Renal cortical epithelial cell (primary cell): ENCODE measurements at regions not wholly inside any gene's neighbourhood (a gene's known extent, or its start where the extent isn't known, plus 50 kb on each side); places are given as distances from the start of the nearest gene placed in this dataset.

Experiments used
- DNase-seq: peaks from one replicate; pipeline ENCODE4 v3.0.0-alpha.2; 2011; ENCODE audit warnings: low read depth

- DNase-seq: no peak
These were observed 300.6 kb downstream of the SEC14L1 start for GRCh38 chr17:77441130-77441920.

- DNase-seq: no peak
These were observed 301.2 kb downstream of the SEC14L1 start for GRCh38 chr17:77441940-77442339.

GRCh38 chr17:77442976-77443747, 302.4 kb downstream of the SEC14L1 start:
- no peak for DNase-seq

- DNase-seq: no peak
These were observed 303.0 kb downstream of the SEC14L1 start for GRCh38 chr17:77443748-77444260.

- DNase-seq: no peak
These were observed 303.8 kb downstream of the SEC14L1 start for GRCh38 chr17:77444628-77444983.

- DNase-seq: no peak
These were observed 304.4 kb downstream of the SEC14L1 start for GRCh38 chr17:77444984-77445759.

GRCh38 chr17:77445760-77446532, 305.2 kb downstream of the SEC14L1 start:
- no peak for DNase-seq

GRCh38 chr17:77446940-77447634, 306.3 kb downstream of the SEC14L1 start:
- no peak for DNase-seq

GRCh38 chr17:77449373-77449907, 308.7 kb downstream of the SEC14L1 start:
- DNase-seq: no peak

- DNase-seq: peak; percentile 38
These were observed 309.4 kb downstream of the SEC14L1 start for GRCh38 chr17:77449908-77450741.

- no peak for DNase-seq
These were observed 310.0 kb downstream of the SEC14L1 start for GRCh38 chr17:77450742-77451244.

GRCh38 chr17:77451245-77451893, 310.6 kb downstream of the SEC14L1 start:
- DNase-seq: peak; percentile 33

- peak; percentile 27 for DNase-seq
These were observed 311.4 kb downstream of the SEC14L1 start for GRCh38 chr17:77451894-77452852.

- DNase-seq: no peak
These were observed 313.0 kb downstream of the SEC14L1 start for GRCh38 chr17:77453613-77454241.

GRCh38 chr17:77454242-77455095, 313.7 kb downstream of the SEC14L1 start:
- no peak for DNase-seq
